NCI-H82 treated with DMSO at 0.1 percent for 48 hours (cell line): ENCODE measurements at regions not wholly inside any gene's neighbourhood (a gene's known extent, or its start where the extent isn't known, plus 50 kb on each side); places are given as distances from the start of the nearest gene placed in this dataset.
A peak's percentile ranks its signal among the peaks of the same experiment; 100 is the strongest.

Source experiments
- DNase-seq: peaks from one replicate; lab custom pipeline; 2025; ENCODE audit not compliant: unreplicated experiment; lab: John Stamatoyannopoulos, UW

DNA sequence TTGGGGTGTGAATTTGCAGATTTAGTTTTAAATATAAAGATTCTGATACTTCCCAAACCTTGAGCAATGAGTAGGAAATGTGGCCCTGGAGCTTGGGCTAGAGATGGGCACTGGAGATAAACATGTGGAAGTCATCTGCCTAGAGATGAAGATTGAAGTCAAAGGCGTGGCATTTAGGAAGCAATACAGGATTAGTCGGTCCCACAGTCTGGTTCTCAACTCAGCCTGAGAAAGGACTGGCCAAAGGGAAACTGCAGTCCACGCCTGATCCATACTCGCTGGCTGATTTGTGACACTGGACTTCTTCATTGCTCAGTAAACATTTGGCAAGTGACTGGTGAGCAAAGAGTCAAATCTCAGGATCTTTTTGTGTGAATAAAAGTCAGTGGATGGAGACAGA lies 268.2 kb upstream of the ATP2B1 start:
- peak; percentile 6 for DNase-seq

DNA sequence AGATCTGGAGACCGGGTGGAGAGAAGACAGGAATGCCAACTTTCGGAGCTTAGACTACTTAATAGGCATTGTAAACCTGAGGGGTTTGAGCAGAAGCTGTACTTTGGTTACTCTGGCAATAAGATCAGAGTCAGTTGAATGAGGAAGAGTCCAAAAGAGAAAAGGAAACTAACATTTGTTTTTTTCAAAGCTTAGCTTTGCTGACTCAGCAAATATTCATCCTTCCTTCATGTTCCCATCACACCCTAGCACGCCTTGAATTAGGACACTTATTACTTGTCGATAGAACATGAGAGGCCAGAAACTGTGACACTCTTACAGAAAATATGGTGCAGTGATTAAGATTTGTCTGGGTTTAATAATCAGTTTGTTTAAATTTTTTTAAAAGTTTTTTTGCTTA lies 266.9 kb upstream of the ATP2B1 start:
- DNase-seq = no peak

DNA sequence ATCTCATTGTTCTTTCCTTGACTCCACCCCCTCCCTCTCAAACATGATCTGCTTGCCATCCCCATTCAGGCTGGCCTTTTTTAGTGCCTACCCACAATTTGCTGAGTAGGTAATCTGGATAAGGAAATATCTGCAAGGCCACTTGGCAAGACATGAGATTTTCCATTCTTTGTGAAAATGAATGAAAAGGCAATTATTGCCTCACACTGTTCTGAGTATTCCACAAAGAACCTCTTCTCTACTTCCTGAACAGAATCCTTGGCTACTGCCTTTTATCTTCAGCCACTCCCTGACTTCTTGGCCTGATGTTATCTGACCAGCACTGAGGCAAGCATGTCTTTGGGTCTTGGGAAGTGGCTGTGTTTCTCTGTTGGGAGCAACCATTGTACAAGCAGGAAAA lies 263.2 kb upstream of the ATP2B1 start:
- DNase-seq = no peak

DNA sequence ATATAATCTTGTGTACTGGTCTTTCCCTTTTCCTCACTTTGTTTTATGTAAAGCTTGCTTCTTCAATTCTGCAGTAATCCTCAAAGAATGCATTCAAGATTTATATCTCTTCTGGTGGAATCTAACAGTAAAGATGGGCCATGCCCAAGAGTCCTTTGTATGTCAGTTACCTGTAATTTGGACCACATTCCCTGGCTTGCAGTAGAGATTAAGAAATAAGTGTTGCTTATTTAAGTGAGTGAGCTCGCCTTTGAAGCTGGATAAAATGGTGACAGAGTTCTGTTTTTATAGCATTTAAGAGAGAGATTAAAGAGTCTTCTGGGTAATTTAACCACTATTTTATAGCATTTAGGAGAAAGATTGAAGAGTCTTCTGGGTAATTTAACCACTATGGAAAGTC lies 262.1 kb upstream of the ATP2B1 start:
- no peak for DNase-seq

DNA sequence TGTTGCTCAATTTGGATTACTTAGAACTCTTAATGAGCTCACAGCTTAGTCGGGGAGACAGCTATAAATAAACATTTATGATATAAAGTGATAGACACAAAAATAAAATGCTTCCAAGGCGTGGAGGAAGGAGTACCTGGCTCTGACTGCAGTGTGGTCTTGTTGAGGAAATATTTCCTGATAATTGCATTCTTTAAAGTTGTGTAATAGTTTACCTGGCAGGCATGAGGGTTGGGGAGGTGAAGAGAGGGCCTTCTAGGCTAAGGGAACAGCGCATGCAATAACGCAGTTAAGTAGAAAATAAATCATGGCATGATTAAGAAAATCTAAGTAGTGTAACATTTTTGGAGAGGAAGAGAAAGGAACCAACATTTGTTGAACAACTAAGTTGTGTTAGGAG lies 260.5 kb upstream of the ATP2B1 start:
- no peak for DNase-seq

DNA sequence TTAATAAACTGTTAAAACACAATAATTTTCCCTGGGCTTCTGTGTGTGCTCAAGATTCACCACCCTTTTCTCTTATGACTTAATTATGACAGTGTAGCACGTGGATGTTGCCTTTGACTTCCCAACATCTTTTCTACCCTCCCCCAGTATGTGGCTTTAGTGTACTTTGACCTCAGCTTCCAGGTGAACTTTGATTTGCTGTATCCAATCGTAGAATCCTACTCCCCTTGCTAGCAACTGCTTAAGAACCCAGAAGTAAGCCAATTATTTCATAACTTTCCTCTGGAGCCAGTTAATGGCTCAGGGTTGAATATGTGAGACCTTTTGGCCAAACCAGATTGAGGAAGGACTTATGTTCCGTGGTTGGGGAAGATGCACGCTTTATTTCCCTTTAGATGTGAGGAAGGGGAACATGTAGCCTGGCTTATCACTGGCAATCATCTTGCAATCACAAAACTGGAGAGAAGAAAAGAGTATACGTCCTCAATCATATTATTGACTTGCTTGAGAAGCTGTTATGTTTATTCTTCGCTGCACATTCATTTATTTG lies 259.6 kb upstream of the ATP2B1 start:
- DNase-seq = peak; percentile 19

DNA sequence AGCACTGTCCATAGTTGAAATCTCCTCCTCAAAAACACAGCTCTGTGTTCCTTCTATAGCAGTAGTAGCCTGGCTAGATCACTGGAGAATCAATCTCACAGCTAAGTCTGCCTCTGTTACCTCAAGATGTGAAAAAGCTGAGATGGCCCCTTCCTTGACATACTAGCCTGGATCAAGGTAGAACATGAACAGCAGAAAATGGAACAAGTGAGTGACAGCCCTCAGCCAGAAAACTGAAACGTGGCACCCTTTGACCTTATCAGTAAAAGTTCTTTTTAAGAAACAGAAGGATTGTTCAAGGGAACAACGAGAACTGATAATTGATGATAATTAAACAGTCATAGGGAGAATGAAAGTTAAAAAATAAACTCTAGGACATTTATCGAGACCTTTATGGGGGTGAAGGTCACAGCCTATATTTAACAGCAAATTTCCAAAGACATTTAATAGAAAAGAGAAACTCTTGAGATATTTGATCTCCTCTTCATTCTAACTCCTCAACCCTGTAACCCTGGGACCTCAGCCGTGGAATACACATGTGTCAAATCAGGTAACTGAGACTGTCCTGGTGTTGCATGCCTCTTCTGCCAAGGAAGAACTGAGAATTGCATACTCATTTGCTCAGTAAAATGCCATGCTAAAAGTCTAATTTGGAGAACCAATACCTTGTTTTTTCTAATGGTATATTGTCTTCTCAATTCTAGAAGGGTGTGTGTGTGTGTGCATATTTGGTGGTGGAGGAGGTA lies 258.0 kb upstream of the ATP2B1 start:
- DNase-seq = no peak

DNA sequence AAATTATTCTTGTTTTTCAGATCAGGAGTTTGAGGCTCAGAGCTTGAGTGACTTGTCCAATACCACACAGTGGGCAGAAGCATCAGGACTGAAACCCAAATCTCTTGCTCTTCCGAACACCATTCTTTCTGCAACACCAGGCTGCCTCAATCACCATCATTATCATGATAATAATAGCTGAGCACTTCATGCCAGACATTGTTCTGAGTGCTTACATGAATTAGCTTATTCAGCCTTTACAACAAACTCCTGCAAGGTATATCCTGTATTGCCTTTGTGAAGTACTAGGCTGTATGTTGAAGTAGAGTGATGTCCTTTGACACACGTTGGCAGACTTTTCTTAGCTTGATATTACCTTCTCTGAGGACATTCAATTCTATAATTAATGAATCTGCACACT lies 257.4 kb upstream of the ATP2B1 start:
- DNase-seq = no peak

DNA sequence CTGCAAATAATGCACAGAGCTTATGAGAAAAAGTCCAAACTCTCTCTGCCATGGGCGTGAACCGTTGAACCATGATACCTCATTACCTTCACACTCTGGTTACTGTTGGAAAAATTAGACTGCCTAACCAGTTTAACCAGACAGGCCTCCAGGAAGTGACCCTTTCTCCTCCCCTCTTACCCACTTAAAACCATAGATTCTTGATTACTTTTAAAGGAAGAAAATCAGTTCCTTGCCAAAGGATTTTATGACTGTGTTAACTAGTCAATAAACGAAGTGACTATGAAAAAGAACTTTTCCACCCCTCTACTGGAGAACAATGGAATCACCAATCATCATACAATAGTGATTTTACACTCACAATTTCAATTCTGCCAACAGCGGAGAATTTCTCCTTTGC lies 254.0 kb upstream of the ATP2B1 start:
- DNase-seq = no peak

DNA sequence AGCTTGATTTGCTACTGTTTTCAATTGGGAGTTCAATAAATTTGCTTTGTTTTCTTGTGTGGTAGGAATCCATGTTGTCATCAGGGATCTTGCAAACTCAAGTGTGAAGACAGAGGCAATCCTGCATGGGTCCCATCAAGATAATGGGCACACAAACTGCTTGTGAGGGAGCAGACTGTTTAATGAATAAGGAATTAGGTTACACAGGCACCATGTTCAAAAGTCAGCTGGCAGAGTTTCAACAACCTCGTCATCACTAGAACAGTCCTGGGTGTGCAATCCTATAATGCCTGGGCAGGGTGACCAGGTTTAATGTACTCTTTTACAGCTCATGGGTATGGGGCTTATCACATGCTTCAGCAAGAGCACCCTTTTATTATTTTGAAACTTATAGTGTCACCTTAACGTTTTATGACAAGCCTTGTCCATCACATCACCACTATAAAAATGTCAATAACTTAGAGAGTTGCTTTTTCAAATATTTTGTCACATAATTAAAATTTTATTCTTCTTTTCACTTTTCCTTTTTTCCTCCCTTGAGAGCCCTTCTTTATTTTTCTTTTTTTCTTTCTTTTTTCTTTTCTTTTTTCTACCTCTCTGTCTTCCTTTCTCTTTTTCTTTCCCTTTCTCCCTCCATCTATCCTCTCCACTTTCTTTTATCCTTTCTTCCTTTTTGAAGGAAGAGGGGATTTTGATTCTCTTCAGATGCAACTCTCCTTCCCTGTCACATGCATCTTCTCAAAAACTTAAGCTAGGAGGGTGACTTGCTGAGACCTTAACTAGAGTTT lies 252.2 kb upstream of the ATP2B1 start:
- no peak for DNase-seq

DNA sequence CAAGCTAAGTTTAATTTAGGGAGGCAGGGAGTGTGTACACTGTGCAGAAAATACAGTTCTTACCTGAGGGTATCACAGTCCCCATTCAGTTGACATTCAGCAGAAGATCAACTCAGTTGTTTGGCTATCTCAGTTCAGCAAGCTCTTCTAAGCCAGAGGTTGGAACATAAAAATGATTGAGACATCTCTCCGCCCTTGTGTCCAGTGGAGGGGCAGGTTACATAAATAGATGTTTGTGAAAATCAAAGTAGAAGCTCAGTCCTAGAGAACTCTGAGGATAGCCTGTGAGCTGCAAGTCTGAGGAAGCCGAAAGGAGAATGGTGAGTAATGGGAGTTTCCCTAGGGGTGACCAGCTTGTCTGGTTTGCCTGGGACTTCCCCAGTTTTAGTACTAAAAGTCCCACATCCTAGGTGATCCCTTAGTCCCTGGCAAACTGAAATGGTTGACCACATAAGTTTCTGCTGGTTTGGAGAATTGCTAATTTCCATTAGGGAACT lies 251.4 kb upstream of the ATP2B1 start:
- no peak for DNase-seq

DNA sequence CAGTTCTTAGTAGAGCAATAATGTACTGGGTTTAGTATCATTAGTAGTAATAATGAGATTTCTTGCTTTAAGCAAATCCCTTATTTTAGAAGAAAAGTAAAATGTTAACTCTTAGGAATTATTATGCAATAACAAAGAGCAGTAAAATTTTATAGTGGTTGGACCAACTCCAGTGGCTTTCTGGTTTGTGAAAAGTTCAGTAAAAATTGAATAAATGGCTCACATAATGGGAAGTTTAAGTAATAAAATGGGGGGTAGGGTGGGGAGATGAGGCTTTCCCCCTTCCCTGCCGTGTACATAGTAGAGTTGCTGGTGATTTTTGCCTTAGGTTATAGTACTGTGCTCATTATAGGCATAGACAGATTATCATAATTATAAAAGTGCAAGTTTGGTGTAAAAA lies 250.5 kb upstream of the ATP2B1 start:
- DNase-seq = no peak

DNA sequence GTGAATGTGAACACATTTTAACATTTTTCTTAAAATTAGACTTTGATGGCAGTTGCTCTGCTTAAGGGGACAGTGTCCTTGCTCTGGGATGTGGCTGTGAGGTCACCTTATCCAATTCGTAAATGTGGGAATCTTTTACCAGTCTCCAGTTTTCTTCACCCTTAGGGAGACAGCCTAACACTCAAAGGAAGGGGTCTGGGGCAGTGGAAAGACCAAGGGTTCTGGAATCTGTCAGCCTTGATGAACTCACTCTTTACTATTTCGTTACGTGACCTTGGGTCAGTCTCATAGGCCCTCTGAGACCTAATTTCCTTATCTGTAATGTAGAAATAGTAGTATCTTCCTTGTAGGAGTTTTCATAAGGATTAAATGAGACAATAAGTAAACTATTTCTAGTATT lies 245.6 kb upstream of the ATP2B1 start:
- no peak for DNase-seq

DNA sequence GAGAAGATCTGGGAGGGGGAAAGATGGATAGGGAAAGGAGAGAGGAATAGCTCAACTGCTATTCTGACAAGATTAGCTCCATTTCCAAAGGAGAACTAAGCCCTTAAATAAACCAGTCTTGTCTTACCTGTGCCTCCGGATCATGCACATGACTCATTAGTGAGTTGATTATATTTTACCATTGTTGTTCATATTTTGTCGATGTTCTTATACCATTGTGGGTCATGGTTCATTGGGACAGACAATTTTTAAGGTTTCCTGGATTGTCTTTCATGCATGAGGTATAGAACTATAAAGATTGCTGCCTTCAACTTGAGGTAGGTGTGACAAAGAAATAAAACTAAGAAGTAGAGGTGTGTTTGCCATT lies 243.0 kb upstream of the ATP2B1 start:
- DNase-seq = no peak

DNA sequence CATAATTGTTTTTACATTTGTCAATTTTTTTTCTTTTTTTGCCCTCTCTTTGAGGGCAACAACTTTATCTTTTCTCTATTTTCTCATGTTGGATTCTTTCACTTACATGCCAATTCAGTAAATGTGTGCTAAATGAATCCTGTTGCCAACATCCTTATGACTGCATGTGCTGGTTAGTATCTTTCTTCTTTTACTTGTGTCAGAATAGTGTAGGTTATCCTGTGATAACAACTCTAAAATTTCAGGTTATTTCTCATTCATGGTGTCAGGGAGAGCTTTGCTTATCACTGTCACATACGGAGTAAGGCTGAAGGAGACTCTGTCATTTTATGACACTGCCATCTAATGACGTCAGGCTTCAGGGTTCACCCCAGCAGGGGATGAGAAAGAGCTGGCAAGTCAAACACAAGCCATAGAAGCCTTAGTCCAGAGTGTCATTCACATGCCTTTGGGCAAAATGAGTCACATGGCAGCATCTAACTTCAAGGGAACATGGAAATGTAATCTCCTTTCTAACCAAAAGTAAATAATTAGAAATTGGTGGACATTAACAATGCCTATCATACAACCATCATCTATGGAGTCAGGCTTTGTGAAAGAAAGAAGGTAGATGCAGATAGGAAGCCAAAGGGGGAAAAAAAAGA lies 242.5 kb upstream of the ATP2B1 start:
- DNase-seq = no peak

DNA sequence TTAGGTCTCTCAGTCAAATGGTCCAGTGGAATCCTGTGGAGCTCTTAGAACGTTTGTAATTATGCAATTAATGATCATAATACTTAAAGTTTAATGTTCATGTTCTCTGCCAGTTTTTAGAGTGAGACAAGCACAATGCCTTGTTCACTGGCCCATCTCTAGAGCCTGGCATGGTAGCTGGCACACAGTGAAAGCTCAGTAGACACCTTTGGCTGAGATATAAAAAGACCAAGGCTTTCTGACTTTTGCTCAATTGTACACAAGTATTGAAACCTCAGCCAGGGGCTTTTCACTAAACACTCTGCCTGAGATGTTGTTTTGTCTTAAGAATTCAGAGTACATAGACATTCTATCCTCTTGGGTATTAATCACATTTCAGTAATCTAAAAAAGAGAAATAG lies 241.8 kb upstream of the ATP2B1 start:
- no peak for DNase-seq

DNA sequence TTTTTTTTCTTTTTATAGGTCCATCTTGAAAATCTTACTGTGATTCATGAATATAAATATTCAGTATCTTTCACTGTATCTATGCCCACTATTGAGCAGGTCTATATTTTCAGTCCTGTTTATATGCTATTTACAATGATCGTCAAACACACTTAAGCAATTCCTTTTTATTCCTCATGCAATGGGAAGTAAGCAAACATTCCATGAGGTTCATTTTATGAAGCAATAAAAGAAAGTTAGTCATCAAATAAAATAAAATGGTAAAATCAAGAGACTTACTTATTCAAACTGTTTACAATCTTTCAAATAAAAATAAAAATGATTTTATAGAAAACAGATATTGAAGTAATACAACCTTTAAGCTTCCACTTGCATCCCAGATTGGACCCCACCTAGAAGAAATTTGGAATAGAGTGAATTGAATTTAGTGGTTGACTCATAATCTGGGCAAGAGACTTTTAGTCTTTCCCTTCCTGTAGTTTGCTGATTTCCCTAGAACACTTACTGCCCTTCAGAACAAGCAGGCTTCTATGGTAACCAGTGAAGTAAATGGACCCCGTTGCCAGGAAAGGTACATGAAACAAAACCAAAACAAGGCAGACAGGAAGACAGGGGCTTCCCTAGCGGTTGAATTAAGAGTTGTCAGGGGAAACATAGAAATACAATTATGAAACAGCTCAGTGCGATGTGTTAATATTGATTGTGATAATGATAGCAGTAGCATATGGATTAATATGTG lies 241.0 kb upstream of the ATP2B1 start:
- no peak for DNase-seq

DNA sequence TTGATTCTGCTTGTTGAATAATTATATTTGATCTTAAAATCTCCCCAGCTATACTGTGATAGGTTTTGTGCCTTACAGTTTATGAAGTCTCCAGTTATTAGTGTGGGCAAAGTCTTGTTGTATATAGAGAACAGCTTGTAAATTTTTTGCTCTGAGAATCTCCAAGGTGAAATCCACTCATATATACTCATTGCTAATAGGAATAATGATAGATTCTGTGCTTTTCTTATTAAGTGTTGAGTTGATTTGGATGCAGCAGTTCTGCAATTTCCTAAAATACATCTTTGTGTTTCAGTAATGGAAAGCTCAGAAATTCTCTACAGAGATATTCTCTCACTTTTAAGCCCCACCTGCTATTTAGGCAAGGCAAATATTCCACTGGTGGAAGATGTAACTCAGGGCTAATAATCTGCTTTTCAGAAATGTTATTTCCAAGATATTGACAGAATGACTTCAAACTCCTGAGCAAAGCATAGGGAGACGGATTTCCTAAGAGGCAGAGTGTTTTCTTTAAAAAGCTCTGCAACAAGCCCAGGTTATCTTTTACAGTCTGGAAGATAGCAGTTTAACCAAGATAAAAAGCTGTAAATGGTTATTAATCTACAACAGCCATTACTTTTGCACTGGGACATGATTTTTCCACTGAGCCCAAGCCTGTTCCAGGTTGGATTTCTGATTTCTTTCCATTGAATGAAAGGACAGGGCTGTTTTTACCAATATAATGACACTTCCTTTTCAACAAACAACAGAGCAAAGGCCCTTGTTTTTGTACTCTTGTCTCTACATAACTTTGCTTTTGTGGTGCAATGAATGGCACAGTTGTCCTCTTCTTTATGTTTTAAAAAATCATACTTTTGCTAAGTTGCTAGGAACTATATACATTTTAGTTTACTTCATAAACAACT lies 239.9 kb upstream of the ATP2B1 start:
- no peak for DNase-seq

DNA sequence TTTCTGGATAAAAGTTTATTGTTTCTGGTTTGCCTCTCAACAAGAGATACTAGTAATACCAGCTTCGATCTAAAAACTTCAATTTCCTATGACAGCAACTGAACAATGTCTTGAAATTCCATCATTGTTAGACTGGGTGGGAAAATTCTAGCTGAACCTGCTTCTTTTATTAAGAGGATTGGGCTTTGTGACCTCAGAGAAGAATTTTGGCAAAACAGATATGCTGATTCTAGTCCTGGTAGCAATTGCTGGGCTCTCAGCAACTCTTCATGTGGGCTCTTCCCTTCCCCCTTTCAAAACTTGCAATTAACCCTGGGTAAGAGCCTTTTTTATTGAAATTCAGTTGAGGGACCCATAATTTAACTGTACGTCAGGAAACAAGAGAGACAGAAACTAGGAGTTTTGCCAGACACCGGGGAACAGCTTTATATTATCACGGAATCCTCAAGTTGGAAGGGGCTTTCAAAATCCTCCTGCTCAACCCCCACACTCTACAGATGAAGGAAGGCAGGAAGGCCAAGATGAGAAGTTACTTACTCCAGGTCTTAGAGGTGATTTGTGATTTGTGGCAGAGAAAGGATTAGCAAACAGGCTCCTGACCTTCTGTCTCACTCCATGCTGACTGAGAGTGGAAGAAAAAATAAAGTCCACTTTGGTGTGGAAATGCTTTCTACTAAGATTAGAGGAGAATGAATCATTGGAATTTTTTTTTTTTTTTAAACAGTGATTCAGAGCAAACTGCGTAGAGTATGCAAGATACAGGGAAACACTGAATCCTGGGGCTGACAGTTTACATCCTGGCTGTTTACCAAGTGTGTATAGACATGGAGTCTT lies 239.0 kb upstream of the ATP2B1 start:
- DNase-seq = peak; percentile 68
